HG03378 (cell line): ENCODE measurements at regions not wholly inside any gene's neighbourhood (a gene's known extent, or its start where the extent isn't known, plus 50 kb on each side); places are given as distances from the start of the nearest gene placed in this dataset.

Source experiments
- ATAC-seq: cut with Tn5 transposase; IDR thresholded peaks from one replicate; pipeline ENCODE4 v1.9.1; 2021; ENCODE audit warnings: mild to moderate bottlenecking, moderate library complexity; ENCODE audit not compliant: unreplicated experiment

GRCh38 chr3:124395584-124396338 is 334.5 kb upstream of the UMPS start:
- no peak for ATAC-seq

GRCh38 chr3:124396339-124396950 is 333.8 kb upstream of the UMPS start:
- ATAC-seq, result no peak

GRCh38 chr3:124397088-124397487 is 333.2 kb upstream of the UMPS start:
- ATAC-seq, result no peak

GRCh38 chr3:124398594-124398993 is 331.7 kb upstream of the UMPS start:
- no peak for ATAC-seq

- ATAC-seq, result no peak
Measured at GRCh38 chr3:124401843-124402242, 328.4 kb upstream of the UMPS start.

GRCh38 chr3:124402791-124403190 is 327.5 kb upstream of the UMPS start:
- ATAC-seq, result no peak

GRCh38 chr3:124404621-124405020 is 325.6 kb upstream of the UMPS start:
- no peak for ATAC-seq

GRCh38 chr3:124407260-124407659 is 323.0 kb upstream of the UMPS start:
- ATAC-seq, result no peak

GRCh38 chr3:124409650-124410275 is 320.5 kb upstream of the UMPS start:
- no peak for ATAC-seq

GRCh38 chr3:124410471-124410870 is 319.8 kb upstream of the UMPS start:
- no peak for ATAC-seq

- no peak for ATAC-seq
Measured at GRCh38 chr3:124411728-124412127, 318.5 kb upstream of the UMPS start.

GRCh38 chr3:124412644-124413043 is 317.6 kb upstream of the UMPS start:
- no peak for ATAC-seq

GRCh38 chr3:124413393-124413792 is 316.9 kb upstream of the UMPS start:
- ATAC-seq, result no peak

- no peak for ATAC-seq
Measured at GRCh38 chr3:124413989-124414598, 316.2 kb upstream of the UMPS start.

- ATAC-seq, result no peak
Measured at GRCh38 chr3:124415446-124415960, 314.7 kb upstream of the UMPS start.

- no peak for ATAC-seq
Measured at GRCh38 chr3:124419303-124419702, 310.9 kb upstream of the UMPS start.

GRCh38 chr3:124420392-124420791 is 309.9 kb upstream of the UMPS start:
- no peak for ATAC-seq

GRCh38 chr3:124422805-124423204 is 307.4 kb upstream of the UMPS start:
- no peak for ATAC-seq

- ATAC-seq, result no peak
Measured at GRCh38 chr3:124424396-124424795, 305.9 kb upstream of the UMPS start.

GRCh38 chr3:124425972-124426371 is 304.3 kb upstream of the UMPS start:
- ATAC-seq, result no peak

- ATAC-seq, result no peak
Measured at GRCh38 chr3:124428372-124429128, 301.7 kb upstream of the UMPS start.
